MCF 10A (cell line): ENCODE measurements at regions not wholly inside any gene's neighbourhood (a gene's known extent, or its start where the extent isn't known, plus 50 kb on each side); places are given as distances from the start of the nearest gene placed in this dataset.
A peak's percentile ranks its signal among the peaks of the same experiment; 100 is the strongest.

Source experiments
- BruUV-seq: library from RNA; stranded (reverse); fragments of 400-500 nt; replicated peaks from 2 replicates; lab custom pipeline; 2021; lab: Mats Ljungman, UMichigan
- CTCF ChIA-PET: fragments of 300-600 bp; sonication (Branson Sonifier 250); formaldehyde crosslinking; extraction: SDS; loops from one replicate; lab custom pipeline; 2021; ENCODE audit warnings: antibody characterized with exemption, inconsistent platforms; lab: Yijun Ruan, JAX
- POLR2A ChIA-PET: fragments of 300-600, 350-650 bp; sonication (Branson Sonifier 250); formaldehyde crosslinking; extraction: SDS; loops from one replicate; lab custom pipeline; 2020; ENCODE audit warnings: antibody characterized with exemption, inconsistent platforms; lab: Yijun Ruan, JAX
- DNase-seq: peaks from one replicate; pipeline ENCODE4 v3.0.0-alpha.2; 2018; ENCODE audit not compliant: unreplicated experiment
- H3K27ac Mint-ChIP-seq: one replicate; pipeline ENCODE4 v1.8.0; 2022; ENCODE audit warnings: mild to moderate bottlenecking, low read depth, mixed read lengths; ENCODE audit not compliant: unreplicated experiment
- H3K27me3 Mint-ChIP-seq: one replicate; pipeline ENCODE4 v1.8.0; 2022; ENCODE audit warnings: mixed read lengths; ENCODE audit not compliant: insufficient read depth, unreplicated experiment
- H3K36me3 Mint-ChIP-seq: one replicate; pipeline ENCODE4 v1.8.0; 2022; ENCODE audit warnings: mild to moderate bottlenecking, moderate library complexity, mixed read lengths; ENCODE audit not compliant: insufficient read depth, unreplicated experiment
- H3K4me1 Mint-ChIP-seq: one replicate; pipeline ENCODE4 v1.8.0; 2022; ENCODE audit warnings: mixed read lengths; ENCODE audit not compliant: insufficient read depth, unreplicated experiment
- H3K4me3 Mint-ChIP-seq: one replicate; pipeline ENCODE4 v1.8.0; 2022; ENCODE audit warnings: mild to moderate bottlenecking, moderate library complexity, mixed read lengths; ENCODE audit not compliant: unreplicated experiment
- H3K9me3 Mint-ChIP-seq: one replicate; pipeline ENCODE4 v1.8.0; 2022; ENCODE audit warnings: mixed read lengths; ENCODE audit not compliant: unreplicated experiment
- intact Hi-C: fragments of 100-400 bp; cut with micrococcal nuclease; formaldehyde crosslinking; loops from 2 replicates; pipeline ENCODE4 v1.14.1; 2022
- TF ChIP-seq, protein P1 (sequence below): fragments of 200-600 bp; IDR thresholded peaks from one replicate; pipeline ENCODE4 v1.8.0; 2022; ENCODE audit warnings: antibody characterized with exemption, mild to moderate bottlenecking; ENCODE audit not compliant: unreplicated experiment

DNA sequence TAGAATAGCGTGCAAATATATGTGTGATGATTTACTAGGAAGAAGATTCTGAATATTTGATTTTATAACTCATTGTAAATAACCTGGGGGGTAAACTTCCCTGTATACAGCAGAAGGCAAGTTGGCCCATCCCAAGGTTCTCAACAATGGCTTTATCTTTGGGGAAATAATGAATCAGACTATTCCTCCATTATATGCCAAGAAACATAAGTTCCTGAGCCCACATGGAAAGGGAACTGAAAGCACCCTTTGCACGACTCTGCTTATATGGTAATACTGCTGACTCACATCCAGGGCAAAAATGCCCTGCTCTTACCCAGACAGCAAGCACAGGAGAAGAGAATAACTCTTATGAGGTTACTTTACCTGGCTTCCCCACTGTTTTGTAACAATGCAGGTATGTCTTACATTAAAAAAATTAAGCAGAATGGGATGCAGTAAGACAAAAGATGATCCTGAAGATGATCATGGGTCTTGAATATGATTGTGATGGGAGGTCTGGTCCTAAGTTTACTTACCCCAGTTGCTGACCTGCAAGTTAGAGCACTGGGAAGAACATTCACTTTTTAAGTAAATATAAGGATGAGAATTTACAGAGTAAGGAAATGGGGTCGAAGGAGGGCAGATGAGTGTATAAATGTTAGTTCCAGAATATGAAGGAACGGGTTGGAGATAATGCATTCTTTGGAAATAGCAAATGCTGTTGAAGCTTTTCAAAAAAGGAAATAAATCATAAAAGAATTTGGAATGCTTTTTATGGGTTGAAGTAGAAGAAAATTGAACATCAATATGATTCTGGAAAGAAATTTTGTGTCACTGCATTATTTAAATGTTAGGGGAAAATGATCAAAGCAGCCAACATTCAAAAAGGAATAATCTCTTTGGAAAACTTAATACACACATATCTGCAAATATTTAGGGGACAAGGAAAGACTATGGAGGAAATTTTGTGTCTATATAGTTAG lies 428.4 kb upstream of the MPDZ start:
- ChIA-PET CTCF (no interaction called here), POLR2A (interaction anchor here (1.3 kb wide), 1 partner anchor 9 kb away, joined by 4 read pairs; no protein-coding TSS in a partner anchor)
- H3K36me3 Mint-ChIP-seq = no peaks in the 10 kb centered on the region
- H3K4me1 Mint-ChIP-seq = peaks cover 5% of the 10 kb centered on the region
- peaks cover 6% of the 10 kb centered on the region for H3K9me3 Mint-ChIP-seq
- H3K27ac Mint-ChIP-seq = no peak overlapping the region
- no peak overlapping the region for H3K4me3 Mint-ChIP-seq
- BruUV-seq = no TSS peak
- H3K27me3 Mint-ChIP-seq = no peaks in the 10 kb centered on the region
- peak; percentile 47 for DNase-seq
- TF ChIP-seq, protein P1, sequence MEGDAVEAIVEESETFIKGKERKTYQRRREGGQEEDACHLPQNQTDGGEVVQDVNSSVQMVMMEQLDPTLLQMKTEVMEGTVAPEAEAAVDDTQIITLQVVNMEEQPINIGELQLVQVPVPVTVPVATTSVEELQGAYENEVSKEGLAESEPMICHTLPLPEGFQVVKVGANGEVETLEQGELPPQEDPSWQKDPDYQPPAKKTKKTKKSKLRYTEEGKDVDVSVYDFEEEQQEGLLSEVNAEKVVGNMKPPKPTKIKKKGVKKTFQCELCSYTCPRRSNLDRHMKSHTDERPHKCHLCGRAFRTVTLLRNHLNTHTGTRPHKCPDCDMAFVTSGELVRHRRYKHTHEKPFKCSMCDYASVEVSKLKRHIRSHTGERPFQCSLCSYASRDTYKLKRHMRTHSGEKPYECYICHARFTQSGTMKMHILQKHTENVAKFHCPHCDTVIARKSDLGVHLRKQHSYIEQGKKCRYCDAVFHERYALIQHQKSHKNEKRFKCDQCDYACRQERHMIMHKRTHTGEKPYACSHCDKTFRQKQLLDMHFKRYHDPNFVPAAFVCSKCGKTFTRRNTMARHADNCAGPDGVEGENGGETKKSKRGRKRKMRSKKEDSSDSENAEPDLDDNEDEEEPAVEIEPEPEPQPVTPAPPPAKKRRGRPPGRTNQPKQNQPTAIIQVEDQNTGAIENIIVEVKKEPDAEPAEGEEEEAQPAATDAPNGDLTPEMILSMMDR = no peak
- intact Hi-C loops = no loop called here

DNA sequence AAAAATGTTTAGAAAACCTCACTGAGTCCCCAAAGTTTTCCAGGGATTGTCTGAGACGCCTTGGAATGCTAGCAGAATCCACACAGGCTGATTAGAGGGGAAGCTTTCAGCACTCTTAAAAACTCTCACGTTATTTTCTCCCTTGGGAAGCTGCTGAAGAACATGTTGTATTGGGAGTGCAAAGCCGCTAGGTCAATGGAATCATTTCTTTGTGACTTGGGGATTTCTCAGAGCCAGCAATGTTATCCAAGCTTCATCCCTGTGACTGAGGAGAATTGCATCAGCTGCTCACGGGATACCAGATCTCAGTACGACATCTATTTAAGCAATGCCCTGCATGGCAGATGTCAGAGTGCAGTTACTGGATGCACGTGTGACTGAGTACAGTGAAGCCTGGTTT lies 426.4 kb upstream of the MPDZ start:
- intact Hi-C loops = no loop called here
- CTCF ChIA-PET = interaction anchor here (1.1 kb wide), 1 partner anchor 13 kb away, joined by 3 read pairs; no protein-coding TSS in a partner anchor
- no peak overlapping the region for H3K27ac Mint-ChIP-seq
- no TSS peak for BruUV-seq
- no peaks in the 10 kb centered on the region for H3K27me3 Mint-ChIP-seq
- H3K4me1 Mint-ChIP-seq = peaks cover 5% of the 10 kb centered on the region
- no peaks in the 10 kb centered on the region for H3K36me3 Mint-ChIP-seq
- H3K9me3 Mint-ChIP-seq = peaks cover 6% of the 10 kb centered on the region
- DNase-seq = no peak
- POLR2A ChIA-PET = no interaction called here
- TF ChIP-seq, protein P1 = no peak
- H3K4me3 Mint-ChIP-seq = no peak overlapping the region

DNA sequence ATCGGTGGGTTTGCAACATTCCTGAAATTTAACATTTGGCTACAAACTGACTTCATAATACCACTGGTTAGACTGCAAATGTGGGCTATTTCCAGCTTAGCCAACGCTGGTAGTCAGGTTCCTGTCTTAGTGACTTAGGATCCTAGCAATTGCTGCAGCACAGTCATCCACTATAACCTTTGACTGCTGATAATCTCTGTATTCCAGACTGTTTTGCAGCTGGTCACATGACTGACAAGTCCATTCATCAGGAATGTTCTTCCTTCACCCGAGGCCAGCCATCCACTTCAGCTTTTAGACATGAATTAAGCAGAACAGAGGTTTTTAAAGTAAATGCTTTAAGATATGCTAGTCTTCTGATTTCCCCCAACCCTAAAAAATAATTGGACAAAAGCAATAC lies 425.9 kb upstream of the MPDZ start:
- no peaks in the 10 kb centered on the region for H3K36me3 Mint-ChIP-seq
- TF ChIP-seq, protein P1 = no peak
- POLR2A ChIA-PET = interaction anchor here (1.1 kb wide), 1 partner anchor 23 kb away, joined by 3 read pairs; no protein-coding TSS in a partner anchor
- H3K4me3 Mint-ChIP-seq = no peak overlapping the region
- no peak overlapping the region for H3K27ac Mint-ChIP-seq
- CTCF ChIA-PET = interaction anchor here (0.7 to 1.1 kb wide), 2 partner anchors 14 to 672 kb away, joined by 3 read pairs; no protein-coding TSS in a partner anchor
- no TSS peak for BruUV-seq
- peaks cover 6% of the 10 kb centered on the region for H3K9me3 Mint-ChIP-seq
- H3K4me1 Mint-ChIP-seq = peaks cover 5% of the 10 kb centered on the region
- DNase-seq = no peak
- H3K27me3 Mint-ChIP-seq = no peaks in the 10 kb centered on the region
- intact Hi-C loops = no loop called here

DNA sequence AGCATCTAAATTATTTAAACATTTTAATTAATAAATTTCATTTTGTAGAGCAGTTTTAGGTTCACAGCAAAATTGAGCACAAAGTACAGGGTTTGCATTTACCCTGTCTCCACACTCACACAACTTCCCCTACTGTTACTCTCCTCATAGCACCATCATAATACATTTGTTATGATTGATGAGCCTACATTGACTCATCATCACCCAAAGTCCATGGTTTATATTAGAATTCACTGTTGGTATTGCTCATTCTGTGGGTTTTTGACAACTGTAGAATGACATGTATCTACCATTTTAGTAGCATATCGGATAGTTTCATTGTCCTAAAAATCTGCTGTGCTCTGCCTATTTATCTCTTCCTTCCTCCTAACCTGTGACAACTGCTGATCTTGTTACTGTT lies 411.1 kb upstream of the MPDZ start:
- Mint-ChIP-seq H3K36me3 (no peaks in the 10 kb centered on the region), H3K4me3 (no peak overlapping the region), H3K27ac (no peak overlapping the region), H3K9me3 (peaks cover 17% of the 10 kb centered on the region), H3K4me1 (peaks cover 13% of the 10 kb centered on the region), H3K27me3 (no peaks in the 10 kb centered on the region)
- TF ChIP-seq, protein P1 = no peak
- CTCF ChIA-PET = interaction anchor here (0.6 to 3.8 kb wide), 5 partner anchors 175 to 663 kb away, joined by 3 to 50 read pairs (median 3); no protein-coding TSS in a partner anchor
- intact Hi-C loops = no loop called here
- no TSS peak for BruUV-seq
- DNase-seq = no peak
- POLR2A ChIA-PET = no interaction called here
